ENCODE measurements at regions not wholly inside any gene's neighbourhood (a gene's known extent, or its start where the extent isn't known, plus 50 kb on each side); places are given as distances from the start of the nearest gene placed in this dataset.
"Not testable (repeated sequence)": the region's sequence is repeated elsewhere in the genome, so short reads cannot be mapped to it uniquely, and the experiment has no call there.

DNA sequence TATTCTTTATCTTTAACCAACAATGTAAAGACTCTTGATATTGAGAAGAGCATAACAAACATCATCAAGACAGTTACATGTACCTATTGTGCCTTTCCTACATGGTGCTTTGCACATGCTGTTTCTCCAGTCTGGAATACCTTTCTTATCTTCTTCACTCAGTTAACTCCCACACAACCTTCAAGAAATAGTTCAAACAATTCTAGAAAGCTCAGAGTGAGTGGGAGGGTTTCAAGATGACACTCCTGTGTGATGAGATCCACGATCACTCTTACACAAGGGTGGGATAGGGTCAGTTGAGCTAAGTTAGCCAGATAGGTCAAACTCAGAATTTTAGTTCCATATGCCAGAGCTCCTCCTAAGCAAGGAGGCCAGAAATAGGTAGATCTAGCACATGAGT, 915.5 kb downstream of the NR2F1-AS1 start:
- DNase-seq: no peak

- DNase-seq: no peak
Measured at GRCh38 chr5:92662741-92663140, 918.3 kb downstream of the NR2F1-AS1 start.

DNA sequence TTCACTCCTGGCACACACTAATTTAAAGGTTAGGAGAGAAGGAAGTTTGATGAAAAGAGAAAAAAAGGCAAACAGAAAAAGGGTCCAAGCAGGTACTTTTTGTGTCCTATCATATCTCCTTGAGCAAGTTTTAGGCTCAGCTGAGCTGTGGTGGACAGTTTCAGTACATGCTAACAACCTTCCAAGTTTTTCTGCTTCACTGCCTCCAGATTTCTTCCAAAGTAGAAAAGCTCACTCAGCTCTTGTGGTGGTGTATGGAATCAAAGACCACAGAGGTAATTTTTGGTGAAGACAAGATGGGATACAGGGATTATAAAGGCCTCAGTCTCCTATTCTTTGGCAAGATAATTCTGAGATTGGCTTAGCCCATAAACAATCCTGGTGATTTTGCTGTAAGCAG, 921.8 kb downstream of the NR2F1-AS1 start:
- no peak for DNase-seq

GRCh38 chr5:92654601-92655000, 926.4 kb downstream of the NR2F1-AS1 start:
- DNase-seq: not testable (repeated sequence)

DNA sequence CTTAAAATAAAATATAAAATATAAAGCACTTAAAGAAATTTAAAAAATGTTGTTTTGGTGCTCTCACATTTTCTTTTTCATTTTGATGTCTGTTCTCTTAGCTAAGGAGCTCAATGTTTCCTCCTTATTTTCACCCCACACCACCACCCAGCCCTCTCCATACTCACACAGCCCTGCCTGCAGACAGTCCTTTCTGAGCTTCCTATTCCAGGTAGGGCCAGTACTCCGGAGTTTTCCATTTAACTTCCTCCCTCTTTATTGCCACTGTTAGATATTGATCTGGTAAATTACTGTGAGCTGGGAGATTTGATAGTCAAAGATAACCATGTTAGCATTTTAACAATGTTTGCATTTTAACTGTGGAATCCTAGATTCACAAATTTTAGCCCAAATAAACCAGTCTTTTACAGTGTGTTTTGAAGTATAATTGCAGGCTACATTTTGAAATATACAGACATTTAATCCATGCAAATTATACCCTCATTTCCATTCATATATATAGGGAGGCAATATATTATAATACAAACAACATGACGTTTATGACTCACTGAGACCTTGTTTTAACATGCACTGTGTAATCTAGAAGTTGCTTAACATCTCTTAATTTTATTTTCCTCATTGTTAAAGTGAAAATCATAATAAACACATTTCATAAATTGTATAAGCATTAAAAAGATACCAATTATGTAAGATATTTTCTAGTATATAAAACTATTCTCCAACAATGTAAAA, 927.1 kb downstream of the NR2F1-AS1 start:
- DNase-seq: no peak

- DNase-seq: no peak
Measured at GRCh38 chr5:92652756-92653155, 928.3 kb downstream of the NR2F1-AS1 start.

GRCh38 chr5:92644266-92644886, 936.6 kb downstream of the NR2F1-AS1 start:
- no peak for DNase-seq

GRCh38 chr5:92641031-92641962, 939.7 kb downstream of the NR2F1-AS1 start:
- DNase-seq: no peak

DNA sequence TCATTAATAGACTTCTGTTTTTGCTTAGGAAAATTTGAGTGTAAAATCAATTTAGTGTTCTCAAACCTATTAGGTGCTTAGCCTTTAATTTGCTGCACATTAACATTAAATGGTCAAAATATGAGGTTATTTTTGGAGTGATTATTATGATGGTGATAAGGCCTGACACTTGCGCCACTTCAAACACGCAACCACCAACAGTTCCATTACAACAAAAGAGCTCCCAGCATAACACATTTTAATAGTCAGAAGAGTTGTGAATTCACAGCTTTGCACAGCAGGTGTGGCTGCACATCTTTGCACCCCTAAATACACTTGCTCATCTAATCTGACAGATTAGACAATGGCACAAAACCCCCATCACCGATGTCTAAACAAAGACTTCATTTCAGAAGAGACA, 940.7 kb downstream of the NR2F1-AS1 start:
- DNase-seq: no peak

- DNase-seq: no peak
Measured at GRCh38 chr5:92637960-92638359, 943.1 kb downstream of the NR2F1-AS1 start.

DNA sequence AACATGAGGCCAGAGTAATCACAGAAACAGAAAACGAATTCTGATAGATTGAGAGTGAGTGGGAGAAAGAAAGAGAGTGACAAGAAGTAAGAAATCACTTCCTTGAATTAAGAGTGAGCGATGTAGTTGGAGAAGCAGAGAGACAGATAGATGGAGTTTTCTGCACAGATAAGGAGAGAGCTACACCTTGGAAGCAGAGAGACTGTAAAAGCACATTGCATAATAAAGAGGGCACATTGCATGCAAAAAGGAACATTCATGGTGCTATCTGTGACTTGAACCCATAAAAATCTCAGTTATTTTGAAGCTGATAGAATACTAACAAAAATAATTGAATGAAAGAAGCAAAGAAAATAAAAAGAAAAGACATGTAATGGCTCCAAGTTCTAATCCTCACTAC, 943.8 kb downstream of the NR2F1-AS1 start:
- no peak for DNase-seq

GRCh38 chr5:92635001-92635461, 946.0 kb downstream of the NR2F1-AS1 start:
- no peak for DNase-seq

GRCh38 chr5:92633875-92634487, 947.0 kb downstream of the NR2F1-AS1 start:
- no peak for DNase-seq

GRCh38 chr5:92633176-92633575, 947.8 kb downstream of the NR2F1-AS1 start:
- no peak for DNase-seq

DNA sequence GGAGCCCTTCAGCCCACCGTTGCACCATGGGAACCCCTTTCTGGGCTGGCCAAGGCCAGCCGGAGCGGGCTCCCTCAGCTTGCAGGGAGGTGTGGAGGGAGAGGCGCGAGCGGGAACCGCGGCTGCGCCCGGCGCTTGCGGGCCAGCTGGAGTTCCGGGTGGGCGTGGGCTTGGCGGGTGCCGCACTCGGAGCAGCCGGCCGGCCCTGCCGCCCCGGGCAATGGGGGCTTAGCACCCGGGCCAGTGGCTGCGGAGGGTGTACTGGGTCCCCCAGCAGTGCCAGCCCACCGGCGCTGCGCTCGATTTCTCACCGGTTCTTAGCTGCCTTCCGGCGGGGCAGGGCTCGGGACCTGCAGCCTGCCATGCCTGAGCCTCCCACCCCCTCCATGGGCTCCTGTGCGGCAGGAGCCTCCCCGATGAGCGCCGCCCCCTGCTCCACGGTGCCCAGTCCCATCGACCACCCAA, 949.8 kb downstream of the NR2F1-AS1 start:
- not testable (repeated sequence) for DNase-seq

- no peak for DNase-seq
Measured at GRCh38 chr5:92629574-92629973, 951.4 kb downstream of the NR2F1-AS1 start.

GRCh38 chr5:92629000-92629399, 952.0 kb downstream of the NR2F1-AS1 start:
- DNase-seq: no peak

GRCh38 chr5:92627186-92627585, 953.8 kb downstream of the NR2F1-AS1 start:
- no peak for DNase-seq

DNA sequence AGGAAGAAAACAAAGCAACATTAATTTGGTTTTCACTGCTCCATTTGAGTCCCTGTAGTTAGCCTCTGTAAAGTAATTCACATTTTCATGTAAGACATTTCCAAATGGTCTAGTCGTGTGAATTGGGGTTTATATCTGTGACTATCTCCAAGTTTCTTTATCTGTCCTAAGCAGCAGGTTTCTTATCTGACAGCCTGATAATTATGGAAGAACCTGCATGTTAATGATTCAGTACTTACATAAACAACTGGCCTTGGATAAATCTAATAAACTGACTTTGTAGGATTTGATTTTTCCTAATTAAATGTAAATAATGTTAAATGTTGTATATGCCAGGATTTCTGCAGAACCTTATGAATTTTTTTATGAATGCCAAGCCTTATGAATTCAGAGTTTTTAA, 964.9 kb downstream of the NR2F1-AS1 start:
- no peak for DNase-seq

- DNase-seq: no peak
Measured at GRCh38 chr5:92613546-92613945, 967.5 kb downstream of the NR2F1-AS1 start.

GRCh38 chr5:92610435-92610834, 970.6 kb downstream of the NR2F1-AS1 start:
- DNase-seq: not testable (repeated sequence)

- no peak for DNase-seq
Measured at GRCh38 chr5:92605591-92605990, 975.4 kb downstream of the NR2F1-AS1 start.

Measured in stimulated activated naive CD4-positive, alpha-beta T cell (primary cell).